IPS DF 19.7 (cell line): ENCODE measurements at regions not wholly inside any gene's neighbourhood (a gene's known extent, or its start where the extent isn't known, plus 50 kb on each side); places are given as distances from the start of the nearest gene placed in this dataset.
"Not testable (repeated sequence)": the region's sequence is repeated elsewhere in the genome, so short reads cannot be mapped to it uniquely, and the experiment has no call there.

Experiments used
- DNase-seq: peaks from one replicate; pipeline ENCODE4 v3.0.0-alpha.2; 2013; ENCODE audit warnings: low read depth, low spot score

DNA sequence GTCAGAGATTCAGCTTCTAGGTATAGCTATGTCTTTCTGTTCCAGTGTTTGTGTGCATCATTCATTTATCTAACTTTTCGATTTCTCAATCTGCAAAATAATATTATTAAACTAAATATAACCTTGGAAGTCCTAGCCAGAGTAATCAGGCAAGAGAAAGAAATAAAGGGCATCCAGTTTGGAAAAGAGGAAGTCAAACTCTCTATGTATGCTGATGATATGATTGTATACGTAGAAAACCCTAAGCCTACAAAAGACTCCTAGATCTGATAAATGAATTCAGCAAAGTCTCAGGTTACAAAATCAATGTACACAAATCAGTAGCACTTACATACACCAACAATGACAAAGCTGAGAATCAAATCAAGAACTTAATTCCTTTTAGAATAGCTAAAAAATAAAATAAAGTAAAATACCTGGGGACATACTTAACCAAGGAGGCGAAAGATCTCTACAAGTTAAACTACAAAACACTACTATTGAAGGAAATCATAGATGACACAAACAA lies 718.2 kb downstream of the NTRK3 start:
- no peak for DNase-seq

DNA sequence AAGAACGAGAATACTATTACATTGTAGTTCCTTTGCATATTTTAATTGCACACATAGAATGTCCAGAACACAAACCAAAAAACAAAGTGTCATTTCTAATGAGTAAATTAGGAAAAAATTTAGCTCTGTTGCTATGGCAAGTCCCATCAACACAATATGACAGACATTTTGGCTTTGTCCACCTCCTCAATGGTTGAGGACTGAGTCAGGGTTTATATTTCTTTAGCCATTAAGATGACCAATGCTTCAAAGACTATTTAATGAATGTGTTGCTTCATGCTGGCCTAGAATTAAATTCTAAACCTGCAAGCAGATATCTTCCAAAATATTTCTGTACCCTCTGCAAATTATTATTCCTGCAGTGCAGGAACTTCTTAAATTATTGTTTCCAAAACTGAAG lies 719.2 kb downstream of the NTRK3 start:
- no peak for DNase-seq

DNA sequence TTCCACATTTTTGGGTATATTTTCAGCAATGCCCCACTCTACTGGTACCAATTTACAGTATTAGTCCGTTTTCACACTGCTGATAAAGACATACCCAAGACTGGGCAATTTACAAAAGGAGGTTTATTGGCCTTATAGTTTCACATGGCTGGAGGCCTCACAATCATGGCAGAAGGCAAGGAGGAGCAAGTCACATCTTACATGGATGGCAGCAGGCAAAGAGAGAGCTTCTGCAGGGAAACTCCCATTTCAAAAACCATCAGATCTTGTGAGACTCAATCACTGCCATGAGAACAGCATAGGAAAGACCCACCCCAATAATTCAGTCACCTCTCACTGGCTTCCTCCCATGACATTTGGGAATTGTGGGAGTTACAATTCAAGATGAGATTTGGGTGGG lies 722.9 kb downstream of the NTRK3 start:
- DNase-seq, result not testable (repeated sequence)

GRCh38 chr15:87528873-87529272 lies 727.7 kb downstream of the NTRK3 start:
- no peak for DNase-seq

- no peak for DNase-seq
These were observed 728.7 kb downstream of the NTRK3 start for GRCh38 chr15:87527875-87528274.

GRCh38 chr15:87527416-87527815 lies 729.1 kb downstream of the NTRK3 start:
- peak; percentile 20 for DNase-seq

DNA sequence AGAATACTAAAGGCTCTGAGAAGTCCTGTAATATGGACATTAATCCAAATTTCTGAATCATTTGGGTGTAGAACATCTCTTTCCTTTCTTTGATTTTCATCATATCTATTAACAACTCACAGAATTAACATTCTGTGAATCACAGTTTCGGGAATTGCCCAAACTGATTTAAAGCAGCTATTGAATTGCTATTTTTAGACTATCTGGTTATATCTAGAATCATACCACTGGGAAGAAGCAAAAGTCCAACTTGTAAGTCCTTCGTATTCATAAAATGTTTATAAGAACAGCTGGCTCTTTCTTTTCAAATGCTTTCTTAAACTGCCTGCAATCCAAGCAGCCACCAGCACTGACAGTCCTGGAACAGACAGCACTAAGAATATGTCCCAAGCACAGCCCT lies 733.0 kb downstream of the NTRK3 start:
- DNase-seq, result no peak

GRCh38 chr15:87522997-87523396 lies 733.5 kb downstream of the NTRK3 start:
- no peak for DNase-seq

DNA sequence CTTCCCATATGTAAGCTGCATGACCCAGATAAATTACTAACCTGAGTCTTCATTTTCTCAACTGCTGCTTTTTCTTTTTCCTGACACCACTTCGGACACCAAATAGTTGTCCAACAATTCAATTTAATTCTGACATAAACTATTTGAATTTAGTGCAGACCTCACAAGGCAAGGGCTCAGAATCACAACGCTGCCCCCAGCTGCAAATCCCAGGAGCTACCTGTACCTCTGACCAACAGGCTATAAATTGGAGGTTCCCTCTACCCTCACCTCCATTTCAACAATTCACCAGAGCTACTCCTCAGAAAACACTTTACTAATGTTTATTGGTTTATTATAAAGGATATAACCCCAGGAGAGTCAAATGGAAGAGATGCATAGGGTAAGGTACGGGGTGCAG lies 737.6 kb downstream of the NTRK3 start:
- no peak for DNase-seq

DNA sequence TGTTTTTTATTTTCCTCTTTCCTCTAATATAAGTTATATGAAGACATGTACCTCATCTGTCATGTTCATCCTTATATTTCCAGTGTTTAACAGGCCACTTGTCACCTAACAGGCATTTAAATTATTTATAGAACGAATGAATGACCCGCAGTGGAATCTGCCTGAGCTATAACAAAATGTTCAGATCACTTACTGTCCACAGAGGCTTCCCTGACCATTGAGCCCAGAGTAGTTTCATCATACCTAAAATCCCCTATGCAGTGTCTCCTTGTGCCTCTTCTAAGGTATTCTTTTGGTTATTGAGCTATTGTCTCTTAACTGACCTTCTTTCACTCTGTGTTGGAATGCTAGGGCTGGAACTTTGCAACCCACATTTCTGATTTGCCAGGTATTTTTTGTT lies 748.5 kb downstream of the NTRK3 start:
- DNase-seq, result no peak

- DNase-seq, result no peak
These were observed 754.4 kb downstream of the NTRK3 start for GRCh38 chr15:87502173-87502572.

DNA sequence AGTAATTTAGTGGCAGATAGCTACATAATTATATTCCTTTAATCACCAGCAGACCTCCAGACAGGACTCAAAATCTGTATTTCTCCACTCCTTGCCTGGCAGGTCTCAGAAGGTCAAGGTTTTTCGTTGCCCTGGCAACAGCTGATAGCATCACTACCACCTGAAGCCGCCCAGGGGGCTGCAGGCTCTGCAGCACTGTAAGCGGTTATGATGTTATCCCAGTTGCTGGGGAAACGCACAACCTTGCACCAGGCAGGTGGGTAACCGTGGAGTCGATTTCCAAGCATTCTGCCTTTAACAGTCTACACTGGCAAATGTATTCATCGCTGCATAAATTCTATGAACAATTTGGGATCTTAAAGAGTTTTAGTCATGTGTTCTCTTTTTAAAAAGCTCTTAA lies 756.3 kb downstream of the NTRK3 start:
- no peak for DNase-seq

GRCh38 chr15:87498560-87498959 lies 758.0 kb downstream of the NTRK3 start:
- DNase-seq, result no peak

DNA sequence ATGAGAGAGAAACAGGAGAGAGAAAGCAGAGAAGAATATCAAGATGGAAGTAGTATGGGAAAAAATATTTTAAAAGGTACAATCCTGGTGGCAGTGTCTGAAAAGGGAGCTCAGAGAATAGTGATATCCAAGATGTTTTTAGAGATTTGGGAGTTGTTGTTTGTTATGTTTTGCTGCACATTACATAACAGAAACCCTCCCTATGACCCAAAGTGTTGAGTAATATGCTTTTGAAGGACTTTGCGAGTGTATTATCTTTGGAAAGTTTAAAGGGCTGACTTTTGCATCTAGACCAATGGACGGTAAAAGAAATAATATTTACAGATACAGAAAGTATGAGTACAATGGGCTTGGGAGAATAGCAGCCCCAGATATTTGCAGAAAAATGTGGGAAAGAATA lies 759.7 kb downstream of the NTRK3 start:
- DNase-seq, result no peak

- DNase-seq, result no peak
These were observed 760.4 kb downstream of the NTRK3 start for GRCh38 chr15:87496109-87496508.

GRCh38 chr15:87493803-87494202 lies 762.7 kb downstream of the NTRK3 start:
- no peak for DNase-seq

- DNase-seq, result no peak
These were observed 764.2 kb downstream of the NTRK3 start for GRCh38 chr15:87492321-87492720.

DNA sequence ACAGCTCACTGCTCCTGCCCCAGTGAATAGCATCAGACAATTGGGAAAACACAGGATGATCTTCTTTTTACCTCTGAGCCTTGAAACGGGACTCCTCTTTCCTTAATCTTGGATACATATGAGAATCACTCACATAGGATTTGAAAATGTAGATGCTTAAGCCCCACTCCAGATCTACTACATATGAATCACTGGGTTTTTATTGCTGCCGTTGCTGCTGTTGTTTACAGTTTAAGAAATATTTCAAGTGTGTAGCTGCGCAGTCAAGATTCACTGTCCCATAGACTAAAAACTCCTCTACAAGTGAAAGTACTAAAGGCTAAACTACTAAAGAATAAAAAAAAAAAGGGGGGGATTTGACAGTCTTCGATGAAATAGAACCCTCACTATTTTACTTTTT lies 765.9 kb downstream of the NTRK3 start:
- DNase-seq, result no peak

- no peak for DNase-seq
These were observed 766.5 kb downstream of the NTRK3 start for GRCh38 chr15:87489902-87490665.

GRCh38 chr15:87489456-87489855 lies 767.1 kb downstream of the NTRK3 start:
- DNase-seq, result no peak

GRCh38 chr15:87487484-87487883 lies 769.1 kb downstream of the NTRK3 start:
- DNase-seq, result no peak

DNA sequence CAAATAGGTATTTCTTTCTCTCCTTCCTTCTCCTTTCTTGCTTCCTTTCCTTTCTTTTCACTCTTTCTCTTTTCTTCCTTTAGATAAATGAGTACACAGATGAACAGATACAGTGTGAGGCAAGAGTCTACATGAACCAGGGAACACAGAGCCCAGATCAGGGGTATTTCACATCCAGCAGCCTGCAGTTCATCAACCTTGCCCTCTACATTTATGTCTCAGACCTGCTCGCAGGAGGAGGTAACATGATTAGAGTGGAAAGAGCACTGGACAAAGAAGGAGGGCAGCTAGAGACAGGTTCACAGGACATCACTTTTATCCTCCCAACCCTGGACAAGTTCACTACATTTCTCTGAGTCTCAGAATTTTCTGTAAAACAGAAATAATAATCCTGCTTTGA lies 773.1 kb downstream of the NTRK3 start:
- no peak for DNase-seq

DNA sequence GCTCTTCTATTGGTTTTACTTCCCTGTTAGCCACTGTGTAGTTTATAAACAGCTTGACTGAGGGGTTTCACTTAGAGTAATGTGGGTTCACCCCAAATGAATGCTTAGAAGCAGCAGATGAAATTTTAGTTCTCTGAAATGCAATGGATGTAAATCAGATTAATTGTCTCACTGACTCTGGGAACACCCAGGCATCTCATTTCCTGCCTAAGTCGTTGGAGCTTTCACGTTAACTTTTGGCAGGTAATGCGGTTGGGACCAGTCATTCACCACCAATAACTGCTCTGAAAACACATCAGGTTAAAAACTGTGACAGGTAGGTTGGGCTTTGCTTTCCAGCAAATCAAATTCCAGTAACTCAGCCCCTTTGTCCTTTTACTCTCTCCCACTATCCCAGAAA lies 775.4 kb downstream of the NTRK3 start:
- DNase-seq, result no peak

DNA sequence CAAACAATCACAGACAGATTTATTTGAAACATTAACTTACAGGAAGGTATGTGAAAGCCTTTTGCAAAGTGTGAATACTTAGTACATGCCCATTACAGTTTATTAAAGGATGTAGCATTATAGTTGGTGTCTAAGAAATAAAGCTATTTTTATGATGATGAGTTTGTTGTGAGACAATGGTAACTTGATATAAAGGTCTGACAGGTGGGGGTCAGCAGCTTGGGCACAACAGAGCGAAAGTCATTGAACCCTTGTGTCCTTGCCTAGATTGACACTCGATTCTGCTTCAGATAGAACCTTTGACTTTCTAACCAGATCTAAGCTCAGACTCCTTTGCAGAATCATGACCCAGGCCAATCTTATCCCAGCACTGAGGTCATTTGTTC lies 777.9 kb downstream of the NTRK3 start:
- no peak for DNase-seq
